Right atrium auricular region (tissue), 2 donors: ENCODE measurements at regions not wholly inside any gene's neighbourhood (a gene's known extent, or its start where the extent isn't known, plus 50 kb on each side); places are given as distances from the start of the nearest gene placed in this dataset.

ENCODE experiments used
- DNase-seq: peaks from one replicate; pipeline ENCODE4 v3.0.0-alpha.2; 2019; ENCODE audit warnings: low spot score
- H3K27ac ChIP-seq, 2 donors: fragments of 200-600 bp; sonication (generic); 1 replicate in 1 of 2; 2 replicates in 1 of 2; pipeline ENCODE4 v1.5.1; 2016 to 2019
- H3K27me3 ChIP-seq, 2 donors: fragments of 200-600 bp; sonication (generic); one replicate each; pipeline versions ENCODE4 v1.5.1 to v1.6.0; 2017 to 2019
- H3K36me3 ChIP-seq: fragments of 200-600 bp; sonication (generic); one replicate; pipeline ENCODE4 v1.5.1; 2016
- H3K4me1 ChIP-seq, 2 donors: fragments of 200-600 bp; sonication (generic); one replicate each; pipeline versions ENCODE4 v1.5.1 to v1.6.0; 2017 to 2019
- H3K4me3 ChIP-seq, 2 donors: fragments of 200-600 bp; sonication (generic); 1 replicate in 1 of 2; 2 replicates in 1 of 2; pipeline ENCODE4 v1.5.1; 2017 to 2019; ENCODE audit warnings: mild to moderate bottlenecking in 1 of 2, moderate library complexity in 1 of 2
- H3K9me3 ChIP-seq, 2 donors: fragments of 200-600 bp; sonication (generic); one replicate each; pipeline ENCODE4 v1.5.1; 2019
- TF ChIP-seq, protein P1 (sequence below), 2 donors: fragments of 200-600 bp; sonication (generic); IDR thresholded peaks; one replicate each; pipeline ENCODE4 v1.5.1; 2019; ENCODE audit warnings: antibody characterized with exemption in 2 of 2

DNA sequence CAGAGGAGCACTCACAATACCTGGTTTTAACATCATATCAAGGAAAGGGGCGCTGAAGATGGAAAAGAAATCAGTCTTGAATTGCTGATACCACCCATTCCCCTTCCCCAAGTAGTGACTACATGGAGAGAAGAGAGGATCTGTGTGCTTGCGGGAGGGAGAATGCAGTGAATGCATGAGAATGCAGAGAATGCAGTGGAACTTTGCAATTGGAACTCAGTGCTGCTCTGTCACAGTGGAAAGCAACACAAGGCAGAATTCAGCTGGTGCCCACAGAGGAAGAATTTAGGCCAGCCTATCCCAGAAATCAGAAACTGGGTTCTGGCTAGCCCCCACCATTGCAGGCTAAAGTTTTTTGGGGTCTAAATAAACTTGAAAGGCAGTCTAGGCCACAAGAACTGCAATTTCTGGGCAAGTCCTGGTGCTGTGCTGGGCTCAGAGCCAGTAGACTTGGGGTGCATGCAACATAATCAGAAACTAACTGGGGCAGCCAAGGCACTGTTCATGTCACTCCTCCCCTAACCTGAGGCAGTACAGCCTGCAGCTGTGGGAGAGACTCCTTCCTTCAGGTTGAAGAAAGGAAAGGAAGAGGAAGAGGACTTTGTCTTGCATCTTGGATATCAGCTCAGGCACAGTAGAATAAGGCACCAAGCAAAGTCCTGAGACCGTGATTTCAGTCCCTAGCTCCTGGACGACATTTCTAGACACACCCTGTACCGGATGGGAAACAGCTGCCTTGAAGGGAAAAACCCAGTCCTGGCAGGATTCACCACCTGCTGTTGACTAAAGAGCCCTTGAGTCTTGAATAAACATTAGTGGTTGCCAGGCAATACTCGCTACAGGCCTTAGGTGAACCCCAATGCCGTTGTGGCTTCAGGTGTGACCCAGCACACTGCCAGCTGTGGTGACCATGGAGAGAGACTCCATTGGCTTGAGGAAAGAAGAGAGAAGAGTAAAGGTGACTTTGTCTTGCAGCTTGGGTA is 329.3 kb downstream of the TBL1XR1 start:
- H3K36me3 ChIP-seq: no peaks in the 10 kb centered on the region

DNA sequence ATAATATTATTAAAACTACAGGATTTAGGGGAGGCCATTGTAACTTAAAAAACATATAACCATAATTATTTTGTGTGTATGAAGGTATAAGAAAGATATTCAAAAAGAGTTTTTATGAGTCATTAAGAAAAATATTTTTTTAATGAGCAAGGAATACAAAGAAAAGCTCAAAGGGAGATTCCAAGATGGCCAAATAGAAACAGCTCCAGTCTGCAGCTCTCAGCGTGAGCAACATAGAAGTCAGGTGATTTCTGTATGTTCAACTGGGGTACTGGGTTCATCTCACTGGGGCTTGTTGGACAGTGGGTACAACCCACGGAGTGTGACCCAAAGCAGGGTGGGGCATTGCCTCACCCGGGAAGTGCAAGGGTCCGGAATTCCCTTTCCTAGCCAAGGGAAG is 336.1 kb downstream of the TBL1XR1 start:
- Histone ChIP-seq H3K4me1 (no peaks in the 10 kb centered on the region), H3K27me3 (no peaks in the 10 kb centered on the region), H3K4me3 (no peak overlapping the region), H3K27ac (no peak overlapping the region), H3K9me3 (no peaks in the 10 kb centered on the region), H3K36me3 (no peaks in the 10 kb centered on the region)
- DNase-seq: no peak
- TF ChIP-seq, protein P1, sequence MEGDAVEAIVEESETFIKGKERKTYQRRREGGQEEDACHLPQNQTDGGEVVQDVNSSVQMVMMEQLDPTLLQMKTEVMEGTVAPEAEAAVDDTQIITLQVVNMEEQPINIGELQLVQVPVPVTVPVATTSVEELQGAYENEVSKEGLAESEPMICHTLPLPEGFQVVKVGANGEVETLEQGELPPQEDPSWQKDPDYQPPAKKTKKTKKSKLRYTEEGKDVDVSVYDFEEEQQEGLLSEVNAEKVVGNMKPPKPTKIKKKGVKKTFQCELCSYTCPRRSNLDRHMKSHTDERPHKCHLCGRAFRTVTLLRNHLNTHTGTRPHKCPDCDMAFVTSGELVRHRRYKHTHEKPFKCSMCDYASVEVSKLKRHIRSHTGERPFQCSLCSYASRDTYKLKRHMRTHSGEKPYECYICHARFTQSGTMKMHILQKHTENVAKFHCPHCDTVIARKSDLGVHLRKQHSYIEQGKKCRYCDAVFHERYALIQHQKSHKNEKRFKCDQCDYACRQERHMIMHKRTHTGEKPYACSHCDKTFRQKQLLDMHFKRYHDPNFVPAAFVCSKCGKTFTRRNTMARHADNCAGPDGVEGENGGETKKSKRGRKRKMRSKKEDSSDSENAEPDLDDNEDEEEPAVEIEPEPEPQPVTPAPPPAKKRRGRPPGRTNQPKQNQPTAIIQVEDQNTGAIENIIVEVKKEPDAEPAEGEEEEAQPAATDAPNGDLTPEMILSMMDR (IDR thresholded peaks at IDR 0.05): no peak

More for the DNA sequence above, 329.3 kb downstream of the TBL1XR1 start:
- peaks cover 0 to 5% of the 10 kb centered on the region in 2 donors for H3K4me1 ChIP-seq
- H3K27ac ChIP-seq: no peak overlapping the region
- no peaks in the 10 kb centered on the region for H3K27me3 ChIP-seq
- H3K4me3 ChIP-seq: no peak overlapping the region
- DNase-seq: no peak
- TF ChIP-seq, protein P1 (IDR thresholded peaks at IDR 0.05): no peak
- H3K9me3 ChIP-seq: no peaks in the 10 kb centered on the region

DNA sequence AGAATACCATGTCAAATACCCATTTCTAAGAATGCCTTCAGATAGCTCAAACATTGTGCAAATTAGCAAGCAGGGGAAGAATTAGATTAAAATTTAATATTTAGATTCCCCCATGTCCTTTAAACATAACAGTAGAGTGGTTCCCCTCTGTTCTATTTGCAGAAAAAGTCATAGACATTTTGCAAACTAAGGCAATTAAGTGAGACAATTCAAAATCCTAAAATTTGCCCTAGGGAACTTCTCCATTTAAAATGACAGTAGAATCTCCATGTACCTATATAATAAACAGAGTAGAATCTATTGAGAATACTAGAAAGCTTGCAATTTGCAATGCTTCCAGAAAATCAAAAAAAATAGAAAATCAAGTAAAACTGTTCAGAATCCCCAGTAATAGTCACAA is 340.6 kb downstream of the TBL1XR1 start:
- Histone ChIP-seq H3K9me3 (no peaks in the 10 kb centered on the region), H3K4me1 (no peaks in the 10 kb centered on the region), H3K27ac (no peak overlapping the region), H3K27me3 (no peaks in the 10 kb centered on the region), H3K4me3 (no peak overlapping the region), H3K36me3 (no peaks in the 10 kb centered on the region)
- no peak for DNase-seq
- TF ChIP-seq, protein P1 (IDR thresholded peaks at IDR 0.05): no peak

DNA sequence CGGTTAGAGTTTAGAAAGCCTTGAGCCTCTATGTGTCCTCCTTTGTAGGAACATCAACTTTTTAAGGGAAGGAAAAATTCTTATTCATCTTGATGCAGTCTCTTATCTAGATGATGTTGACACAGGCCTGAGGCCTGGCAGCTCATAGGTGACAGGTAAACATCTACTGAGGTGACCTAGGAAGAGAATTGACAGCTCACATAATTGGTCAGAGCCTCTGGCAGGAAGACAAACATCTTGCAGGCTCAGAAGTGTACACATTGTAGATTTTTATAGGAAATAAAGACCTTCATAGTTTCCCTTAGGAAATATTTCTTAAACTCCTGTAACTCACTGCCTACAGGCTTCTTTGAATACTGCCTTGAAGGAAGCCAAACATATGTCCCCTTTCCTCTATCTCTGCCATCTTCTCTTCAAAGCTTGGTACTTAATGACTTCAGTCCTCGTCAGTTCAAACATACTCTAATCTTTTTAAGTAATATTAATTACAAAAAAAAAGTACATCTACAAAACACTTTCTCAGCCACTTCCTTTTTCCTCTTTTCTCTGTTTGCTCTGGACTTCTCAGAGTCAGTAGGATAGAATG is 341.3 kb downstream of the TBL1XR1 start:
- Histone ChIP-seq H3K9me3 (no peaks in the 10 kb centered on the region), H3K27ac (no peak overlapping the region), H3K27me3 (no peaks in the 10 kb centered on the region), H3K4me1 (no peaks in the 10 kb centered on the region), H3K4me3 (no peak overlapping the region), H3K36me3 (no peaks in the 10 kb centered on the region)
- TF ChIP-seq, protein P1 (IDR thresholded peaks at IDR 0.05): no peak
- DNase-seq: no peak

DNA sequence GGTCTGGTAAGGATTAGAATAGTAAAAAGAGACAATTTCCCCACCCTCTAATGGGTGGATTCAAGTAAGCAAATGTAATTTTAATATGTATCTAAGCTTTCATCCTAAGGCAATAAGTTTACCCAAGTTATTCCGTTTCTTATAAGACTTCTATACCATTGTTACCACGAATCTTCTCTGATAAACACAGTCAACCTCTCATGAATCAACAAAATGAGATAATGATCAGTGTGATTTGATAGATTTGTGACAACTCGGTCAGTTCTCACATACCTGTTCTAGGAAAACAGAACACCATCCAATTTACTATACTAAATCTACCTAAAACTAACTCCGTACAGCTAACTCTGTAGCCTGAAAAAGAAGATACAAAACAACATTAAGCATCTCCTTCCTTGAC is 342.1 kb downstream of the TBL1XR1 start:
- H3K4me3 ChIP-seq: no peak overlapping the region
- no peaks in the 10 kb centered on the region for H3K9me3 ChIP-seq
- no peaks in the 10 kb centered on the region for H3K27me3 ChIP-seq
- no peak for DNase-seq
- H3K27ac ChIP-seq: no peak overlapping the region
- no peaks in the 10 kb centered on the region for H3K36me3 ChIP-seq
- no peaks in the 10 kb centered on the region for H3K4me1 ChIP-seq
- TF ChIP-seq, protein P1 (IDR thresholded peaks at IDR 0.05): no peak
